NCI-H1417 treated with DMSO at 0.1 percent for 48 hours (cell line): ENCODE measurements at regions not wholly inside any gene's neighbourhood (a gene's known extent, or its start where the extent isn't known, plus 50 kb on each side); places are given as distances from the start of the nearest gene placed in this dataset.
A peak's percentile ranks its signal among the peaks of the same experiment; 100 is the strongest.

Experiments
- DNase-seq: peaks from one replicate; lab custom pipeline; 2025; lab: John Stamatoyannopoulos, UW

GRCh38 chr17:14946481-14946880 is 318.6 kb downstream of the PMP22 start:
- no peak for DNase-seq

DNA sequence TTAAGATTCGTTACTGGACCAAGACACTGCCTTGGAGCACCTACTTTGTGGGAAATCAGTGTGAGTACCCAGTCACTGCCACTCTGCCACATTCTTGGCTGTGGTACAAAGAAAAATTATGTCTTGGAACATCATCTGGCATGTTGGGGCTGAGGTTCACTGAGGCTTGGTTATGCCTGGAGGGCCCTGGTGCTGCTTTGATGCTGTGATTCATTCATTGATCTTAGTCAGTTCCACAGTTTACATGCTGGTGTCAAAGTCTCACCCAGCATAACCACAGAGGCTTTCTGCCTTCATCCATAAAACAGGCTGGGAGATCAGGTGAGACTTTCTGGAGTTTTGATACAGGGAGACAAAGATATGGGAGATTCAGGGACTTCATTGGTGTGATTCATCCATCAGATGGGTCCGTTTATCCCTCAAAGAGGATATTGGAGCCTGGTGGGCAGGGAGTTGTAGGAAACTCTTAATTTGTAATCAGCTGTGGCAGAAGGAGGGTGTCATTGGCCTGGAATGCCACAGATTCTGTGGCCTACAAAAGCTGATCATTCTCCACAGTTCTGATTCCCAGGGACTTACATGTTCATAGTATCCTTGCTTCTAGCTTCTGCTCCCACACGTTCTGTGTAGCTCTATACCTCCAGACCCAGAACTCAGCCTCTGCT is 322.5 kb downstream of the PMP22 start:
- DNase-seq: no peak

- DNase-seq: no peak
Measured at GRCh38 chr17:14940938-14941265, 324.2 kb downstream of the PMP22 start.

DNA sequence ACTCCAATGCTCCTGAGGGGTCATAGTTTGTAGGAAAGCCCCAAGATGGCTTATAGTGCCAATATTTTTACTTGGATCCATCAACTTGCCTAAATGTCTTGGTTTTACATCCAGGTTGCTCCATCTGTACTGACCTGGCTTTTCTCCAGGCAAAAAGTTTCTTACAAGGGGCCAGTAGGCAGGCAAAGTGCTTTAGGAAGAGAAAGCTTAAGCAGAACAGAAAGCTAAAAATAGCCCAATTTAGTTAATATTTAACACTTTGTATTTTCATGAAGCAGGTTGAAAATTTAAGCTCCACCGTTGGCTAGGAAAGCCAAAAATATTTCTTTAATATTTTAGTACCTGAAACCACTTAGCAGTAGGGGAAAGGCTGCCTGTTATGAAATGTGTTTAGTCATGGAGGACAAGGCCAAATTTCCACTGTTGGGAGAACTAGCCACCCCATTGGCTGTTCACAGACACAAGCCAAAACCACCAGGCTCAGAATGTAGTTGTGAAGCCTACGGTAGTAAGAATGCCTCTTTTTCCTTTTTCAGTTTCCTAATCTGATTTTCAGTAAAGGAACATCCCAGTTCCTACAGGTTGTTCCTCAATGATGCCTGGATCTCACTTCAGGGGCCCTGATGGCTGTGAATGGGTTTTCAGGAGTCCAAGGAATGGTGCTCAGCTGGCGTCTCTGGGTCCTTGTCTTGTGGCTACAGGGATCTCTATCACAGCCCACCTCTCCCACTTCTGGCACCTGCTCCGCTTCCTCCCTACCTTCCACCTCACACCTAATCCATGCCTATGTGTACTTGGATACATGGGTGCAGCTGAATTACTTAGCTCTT is 324.8 kb downstream of the PMP22 start:
- no peak for DNase-seq

GRCh38 chr17:14935845-14936485 is 329.2 kb downstream of the PMP22 start:
- no peak for DNase-seq

GRCh38 chr17:14935139-14935841 is 329.8 kb downstream of the PMP22 start:
- DNase-seq: no peak

DNA sequence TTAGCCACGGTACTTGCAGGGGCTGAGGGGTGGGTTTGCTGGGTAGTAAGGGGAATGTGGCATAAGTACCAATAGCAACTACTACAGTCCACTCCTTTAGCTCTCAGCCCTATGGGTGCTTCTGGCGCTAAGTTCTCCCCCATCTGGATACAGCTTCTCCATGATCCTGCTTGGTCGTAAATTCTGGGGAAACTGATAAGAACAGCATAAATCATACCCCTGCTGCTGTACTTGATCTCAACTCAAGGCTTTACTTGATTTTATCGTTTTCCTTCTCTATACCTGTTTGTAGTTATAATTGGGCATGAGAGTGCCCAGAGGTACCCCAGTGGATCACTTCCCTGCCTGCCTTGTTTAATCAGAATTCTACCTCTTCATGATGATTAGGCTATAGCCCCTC is 331.4 kb downstream of the PMP22 start:
- DNase-seq: no peak

GRCh38 chr17:14926526-14927122 is 338.5 kb downstream of the PMP22 start:
- peak; percentile 7 for DNase-seq

- DNase-seq: no peak
Measured at GRCh38 chr17:14926073-14926472, 339.1 kb downstream of the PMP22 start.

DNA sequence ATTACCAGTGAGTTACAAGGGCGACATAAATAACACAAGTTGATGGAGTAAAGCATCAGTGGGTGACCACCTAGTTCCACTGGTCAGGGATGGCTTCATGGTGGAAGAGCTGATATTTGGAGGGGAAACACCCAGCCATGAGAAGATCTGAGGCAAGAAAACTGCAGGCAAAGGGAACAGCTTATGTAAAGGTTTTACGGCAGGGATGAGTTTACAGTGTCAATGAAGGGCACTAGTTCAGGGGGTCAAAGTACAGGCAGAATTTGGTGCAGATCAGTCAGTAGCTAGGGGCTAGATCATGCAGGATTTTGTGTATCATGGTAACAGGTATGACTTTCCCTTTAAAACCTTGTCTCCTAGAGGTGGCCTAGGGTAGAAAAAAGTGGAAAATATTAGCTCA is 339.6 kb downstream of the PMP22 start:
- DNase-seq: no peak

DNA sequence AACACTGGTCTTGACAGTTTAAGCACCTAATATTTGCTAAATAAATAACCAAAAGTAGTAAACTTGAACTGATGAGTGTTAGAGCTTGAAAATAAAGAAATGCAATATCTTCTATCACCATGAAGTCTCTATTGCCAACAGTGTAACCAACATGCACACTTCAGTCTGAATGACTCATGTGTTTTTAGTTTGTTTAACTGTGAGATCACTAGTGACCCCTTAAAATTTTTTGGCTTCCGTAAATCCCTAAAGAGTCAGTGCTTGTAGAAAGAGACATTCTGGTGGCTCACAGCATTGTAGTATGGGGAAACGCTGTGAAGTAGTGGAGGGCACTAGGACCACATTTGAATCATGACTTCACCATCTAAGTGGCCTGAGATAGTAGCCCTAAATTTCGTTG is 341.1 kb downstream of the PMP22 start:
- DNase-seq: no peak

GRCh38 chr17:14922411-14922810 is 342.7 kb downstream of the PMP22 start:
- DNase-seq: no peak

GRCh38 chr17:14921936-14922335 is 343.2 kb downstream of the PMP22 start:
- no peak for DNase-seq

DNA sequence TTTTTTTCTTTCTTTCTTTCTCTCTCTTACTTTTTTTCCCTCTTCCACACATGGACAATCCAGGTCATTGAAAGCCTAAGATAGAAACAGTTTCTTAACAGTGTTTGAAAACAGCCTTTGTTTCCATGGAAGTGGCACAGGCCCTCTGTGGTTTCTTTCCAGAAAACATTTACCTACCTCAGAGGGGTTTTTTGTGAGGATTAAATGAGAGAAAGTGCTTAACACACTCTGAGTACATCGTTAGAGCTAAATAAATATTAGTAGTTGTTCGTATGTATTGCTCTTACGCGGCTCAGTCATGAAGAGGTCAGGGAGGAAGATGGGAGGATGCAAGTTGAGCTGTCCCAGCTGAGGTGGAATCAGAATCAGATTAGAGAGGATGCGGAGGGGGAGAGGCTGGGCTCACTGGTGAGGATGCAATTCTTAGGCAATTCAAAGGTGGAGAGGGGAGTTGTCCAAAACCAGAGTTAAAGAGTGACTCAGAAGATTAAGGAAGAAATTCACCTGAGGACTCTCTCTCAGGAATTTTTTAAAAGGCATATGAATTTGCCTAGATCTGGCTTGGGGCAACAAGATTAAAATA is 345.4 kb downstream of the PMP22 start:
- DNase-seq: no peak

DNA sequence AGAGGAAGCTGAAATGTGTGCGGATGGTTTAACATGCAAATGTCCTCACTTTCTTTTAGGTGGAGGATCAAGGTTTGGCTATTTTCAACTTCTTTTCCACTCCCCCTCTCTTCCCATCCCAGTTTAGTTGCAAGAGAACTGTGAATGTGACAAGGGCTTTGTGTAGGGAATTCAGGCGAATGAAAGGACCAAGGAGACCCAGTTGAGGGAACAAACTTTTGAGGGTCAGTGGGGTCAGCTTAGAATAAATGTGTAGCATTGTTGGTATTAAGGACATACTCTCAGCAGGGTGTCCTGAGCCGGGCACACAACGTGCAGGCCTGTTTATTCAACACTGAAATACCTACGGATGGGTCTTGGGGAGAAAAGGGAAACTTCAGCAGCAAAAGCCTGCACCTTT is 346.0 kb downstream of the PMP22 start:
- DNase-seq: no peak

- DNase-seq: no peak
Measured at GRCh38 chr17:14918540-14918939, 346.6 kb downstream of the PMP22 start.

GRCh38 chr17:14910916-14911315 is 354.2 kb downstream of the PMP22 start:
- no peak for DNase-seq

DNA sequence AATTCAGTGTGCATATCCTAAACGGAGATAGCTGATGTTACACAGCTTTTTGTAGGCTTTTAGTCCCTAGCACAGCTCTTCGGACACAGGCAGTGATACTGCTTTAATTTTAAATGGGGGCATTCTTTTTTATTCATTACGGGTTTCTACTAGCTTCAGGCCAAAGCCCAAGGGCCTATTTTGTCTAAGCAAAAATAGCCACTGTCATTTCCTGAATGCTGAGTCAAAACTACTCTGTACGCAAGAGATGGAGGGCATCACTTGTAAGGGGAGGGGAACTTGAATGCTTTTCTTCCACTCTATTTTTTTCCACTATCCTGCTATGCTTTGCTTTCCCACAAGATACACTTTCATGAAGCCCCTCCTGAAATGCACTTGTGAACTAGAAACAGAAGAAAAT is 360.7 kb downstream of the PMP22 start:
- DNase-seq: no peak

DNA sequence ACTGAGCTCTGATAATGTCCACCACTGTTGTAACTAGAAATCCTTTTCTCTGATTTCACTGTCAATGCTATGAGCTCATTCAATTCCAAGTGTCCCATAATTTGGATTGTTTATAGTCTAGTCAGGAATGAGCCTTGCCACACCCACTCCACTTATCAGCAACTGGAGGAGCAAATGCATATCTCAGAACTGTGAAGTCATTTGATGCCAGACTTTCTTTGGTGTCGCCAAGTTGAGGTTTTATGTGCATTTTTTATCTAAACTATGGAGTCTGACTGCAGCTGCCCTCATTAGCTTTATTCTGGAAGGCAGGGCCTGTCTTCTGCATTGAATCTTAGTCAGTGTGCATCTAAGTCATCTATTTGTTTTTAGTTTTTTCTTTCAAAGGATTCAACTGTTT is 361.3 kb downstream of the PMP22 start:
- DNase-seq: no peak

GRCh38 chr17:14902803-14903202 is 362.3 kb downstream of the PMP22 start:
- no peak for DNase-seq

GRCh38 chr17:14902297-14902696 is 362.8 kb downstream of the PMP22 start:
- no peak for DNase-seq

GRCh38 chr17:14901376-14901775 is 363.8 kb downstream of the PMP22 start:
- DNase-seq: no peak
